Testis (tissue), 2 donors: ENCODE measurements at regions not wholly inside any gene's neighbourhood (a gene's known extent, or its start where the extent isn't known, plus 50 kb on each side); places are given as distances from the start of the nearest gene placed in this dataset.
"Not testable (repeated sequence)": the region's sequence is repeated elsewhere in the genome, so short reads cannot be mapped to it uniquely, and the experiment has no call there.

Experiments used
- DNase-seq: peaks from one replicate; pipeline ENCODE4 v3.0.0-alpha.2; 2019
- H3K27ac ChIP-seq, 2 donors: fragments of 200-600 bp; sonication (generic); one replicate each; pipeline ENCODE4 v1.5.1; 2019
- H3K27me3 ChIP-seq: fragments of 200-600 bp; sonication (generic); one replicate; pipeline ENCODE4 v1.5.1; 2019
- H3K36me3 ChIP-seq: fragments of 200-600 bp; sonication (generic); one replicate; pipeline ENCODE4 v1.5.1; 2017; ENCODE audit warnings: low read depth; ENCODE audit errors: missing control alignments
- H3K4me1 ChIP-seq: fragments of 200-600 bp; sonication (generic); one replicate; pipeline ENCODE4 v1.5.1; 2019
- H3K4me3 ChIP-seq, 2 donors: fragments of 200-600 bp; sonication (generic); one replicate each; pipeline ENCODE4 v1.5.1; 2017 to 2019
- H3K9me3 ChIP-seq: fragments of 200-600 bp; sonication (generic); one replicate; pipeline ENCODE4 v1.5.1; 2017
- CTCF ChIP-seq, 3 experiments: fragments of 450-650 bp in 2 of 3; fragments of 200-600 bp in 1 of 3; sonication (generic) in 1 of 3; IDR thresholded peaks; one replicate each; pipeline ENCODE4 v1.5.1; 2016 to 2019; ENCODE audit warnings: antibody characterized with exemption in 3 of 3, mild to moderate bottlenecking in 2 of 3, moderate library complexity in 1 of 3
- POLR2A ChIP-seq: fragments of 450-650 bp; IDR thresholded peaks from one replicate; pipeline ENCODE4 v1.6.1; 2017; ENCODE audit warnings: antibody characterized with exemption, mild to moderate bottlenecking, moderate library complexity
- WGBS, 2 donors: methylation state at CpG; one replicate each; pipeline ENCODE4 v1.1.5; 2018; 5-methylcytosine and 5-hydroxymethylcytosine counted together
- intact Hi-C: fragments of 100-400 bp; cut with DNase I; formaldehyde crosslinking; loops from one replicate; pipeline ENCODE4 v1.15.1; 2023; ENCODE audit warnings: low total_unique reads

GRCh38 chr5:102590467-102590866 is 91.7 kb upstream of the SLCO6A1 start:
- Histone ChIP-seq H3K4me1 (no peaks in the 10 kb centered on the region), H3K36me3 (no peaks in the 10 kb centered on the region), H3K27ac (no peak overlapping the region), H3K4me3 (no peak overlapping the region), H3K9me3 (no peaks in the 10 kb centered on the region), H3K27me3 (no peaks in the 10 kb centered on the region)
- intact Hi-C loops = no loop called here
- TF ChIP-seq POLR2A = no peak
- TF ChIP-seq CTCF (IDR thresholded peaks at IDR 0.05) = no peak
- no peak for DNase-seq
- 97 to 98% methylated on average over 3 of the region's 3 CpGs for WGBS, 2 donors

- H3K4me3 ChIP-seq = no peak overlapping the region
- H3K36me3 ChIP-seq = no peaks in the 10 kb centered on the region
- no peaks in the 10 kb centered on the region for H3K9me3 ChIP-seq
- H3K27me3 ChIP-seq = no peaks in the 10 kb centered on the region
- WGBS, 2 donors = 77 to 89% methylated on average over 5 of the region's 5 CpGs
- intact Hi-C loops = no loop called here
- H3K27ac ChIP-seq = no peak overlapping the region
- DNase-seq = no peak
- TF ChIP-seq CTCF (IDR thresholded peaks at IDR 0.05) (no peak), POLR2A (no peak)
- H3K4me1 ChIP-seq = no peaks in the 10 kb centered on the region
Observed at GRCh38 chr5:102591650-102592049, 92.8 kb upstream of the SLCO6A1 start.

- DNase-seq, H3K36me3 ChIP-seq, H3K27me3 ChIP-seq, H3K4me3 ChIP-seq, H3K27ac ChIP-seq, H3K4me1 ChIP-seq, intact Hi-C loops, H3K9me3 ChIP-seq: not testable (repeated sequence)
- WGBS, 2 donors = 93 to 95% methylated on average over 3 of the region's 3 CpGs
Observed at GRCh38 chr5:102592586-102592985, 93.8 kb upstream of the SLCO6A1 start.

GRCh38 chr5:102594192-102594591 is 95.4 kb upstream of the SLCO6A1 start:
- no peaks in the 10 kb centered on the region for H3K9me3 ChIP-seq
- no peak overlapping the region for H3K4me3 ChIP-seq
- intact Hi-C loops = no loop called here
- TF ChIP-seq CTCF (IDR thresholded peaks at IDR 0.05) (no peak), POLR2A (no peak)
- H3K36me3 ChIP-seq = no peaks in the 10 kb centered on the region
- no peaks in the 10 kb centered on the region for H3K27me3 ChIP-seq
- DNase-seq = no peak
- WGBS, 2 donors = 67 to 94% methylated on average over 1 of the region's 1 CpG
- H3K27ac ChIP-seq = no peak overlapping the region
- no peaks in the 10 kb centered on the region for H3K4me1 ChIP-seq

DNA sequence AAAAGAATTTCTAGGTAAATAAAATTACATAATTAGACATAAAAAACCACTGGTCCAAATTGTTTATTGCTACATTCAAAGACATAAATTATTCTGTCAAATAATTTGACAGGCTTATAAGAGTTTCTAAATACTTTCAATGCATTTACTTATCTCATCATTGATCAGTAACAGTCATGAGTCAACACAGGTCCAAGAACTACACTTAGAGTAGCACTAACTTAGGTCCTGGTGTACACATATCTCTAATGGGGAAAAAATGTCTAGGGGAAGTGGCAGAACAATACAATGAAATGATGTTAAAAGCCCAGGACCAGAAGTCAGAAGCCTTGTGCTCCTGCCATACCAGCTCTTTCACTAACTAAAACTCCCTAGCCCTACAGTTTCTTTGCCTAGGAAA is 96.5 kb upstream of the SLCO6A1 start:
- Histone ChIP-seq H3K27ac (no peak overlapping the region), H3K4me3 (no peak overlapping the region), H3K9me3 (no peaks in the 10 kb centered on the region), H3K4me1 (no peaks in the 10 kb centered on the region), H3K27me3 (no peaks in the 10 kb centered on the region), H3K36me3 (no peaks in the 10 kb centered on the region)
- intact Hi-C loops = no loop called here
- no peak for DNase-seq
- no peak for TF ChIP-seq CTCF (IDR thresholded peaks at IDR 0.05)
- TF ChIP-seq POLR2A = no peak
